Thyroid gland (tissue), 4 donors: ENCODE measurements at regions not wholly inside any gene's neighbourhood (a gene's known extent, or its start where the extent isn't known, plus 50 kb on each side); places are given as distances from the start of the nearest gene placed in this dataset.

ENCODE experiments used
- POLR2A ChIP-seq, 2 donors: fragments of 450-650 bp; IDR thresholded peaks; one replicate each; pipeline ENCODE4 v1.6.1; 2017; ENCODE audit warnings: antibody characterized with exemption in 2 of 2, mild to moderate bottlenecking in 2 of 2, moderate library complexity in 1 of 2
- TF ChIP-seq, protein P1 (sequence below), 6 experiments: fragments of 200-600 bp in 3 of 6; fragments of 450-650 bp in 3 of 6; sonication (generic) in 3 of 6; IDR thresholded peaks; one replicate each; pipeline ENCODE4 v1.5.1; 2016 to 2019; ENCODE audit warnings: antibody characterized with exemption in 6 of 6, mild to moderate bottlenecking in 2 of 6, inconsistent platforms in 1 of 6, moderate library complexity in 1 of 6

GRCh38 chr9:111190347-111190746 is 139.7 kb downstream of the OR2K2 start:
- TF ChIP-seq, protein P1, sequence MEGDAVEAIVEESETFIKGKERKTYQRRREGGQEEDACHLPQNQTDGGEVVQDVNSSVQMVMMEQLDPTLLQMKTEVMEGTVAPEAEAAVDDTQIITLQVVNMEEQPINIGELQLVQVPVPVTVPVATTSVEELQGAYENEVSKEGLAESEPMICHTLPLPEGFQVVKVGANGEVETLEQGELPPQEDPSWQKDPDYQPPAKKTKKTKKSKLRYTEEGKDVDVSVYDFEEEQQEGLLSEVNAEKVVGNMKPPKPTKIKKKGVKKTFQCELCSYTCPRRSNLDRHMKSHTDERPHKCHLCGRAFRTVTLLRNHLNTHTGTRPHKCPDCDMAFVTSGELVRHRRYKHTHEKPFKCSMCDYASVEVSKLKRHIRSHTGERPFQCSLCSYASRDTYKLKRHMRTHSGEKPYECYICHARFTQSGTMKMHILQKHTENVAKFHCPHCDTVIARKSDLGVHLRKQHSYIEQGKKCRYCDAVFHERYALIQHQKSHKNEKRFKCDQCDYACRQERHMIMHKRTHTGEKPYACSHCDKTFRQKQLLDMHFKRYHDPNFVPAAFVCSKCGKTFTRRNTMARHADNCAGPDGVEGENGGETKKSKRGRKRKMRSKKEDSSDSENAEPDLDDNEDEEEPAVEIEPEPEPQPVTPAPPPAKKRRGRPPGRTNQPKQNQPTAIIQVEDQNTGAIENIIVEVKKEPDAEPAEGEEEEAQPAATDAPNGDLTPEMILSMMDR (IDR thresholded peaks at IDR 0.05): no peak
- TF ChIP-seq POLR2A (IDR thresholded peaks at IDR 0.05): no peak
